ENCODE measurements at regions not wholly inside any gene's neighbourhood (a gene's known extent, or its start where the extent isn't known, plus 50 kb on each side); places are given as distances from the start of the nearest gene placed in this dataset.

DNA sequence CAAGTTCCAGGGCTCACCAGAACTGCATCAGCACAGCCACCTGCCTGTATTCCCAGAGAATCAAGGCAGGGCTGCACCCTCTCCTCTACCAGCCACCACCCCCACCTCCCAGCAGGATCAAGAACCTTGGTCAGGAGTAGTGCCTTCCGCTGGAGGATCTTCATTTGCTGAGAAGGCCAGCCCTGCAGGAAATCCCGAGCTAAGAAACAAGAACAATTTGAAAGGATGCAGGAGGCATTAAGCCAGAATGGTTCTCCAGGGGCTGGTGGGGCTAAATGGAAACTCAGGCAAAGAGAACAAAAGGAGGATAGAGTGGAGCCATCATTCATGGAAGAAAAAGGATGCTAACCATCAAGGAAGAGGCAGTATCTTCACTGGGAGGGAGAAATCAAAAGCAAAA, 147.3 kb upstream of the SLC14A2 start:
- CTCF ChIA-PET, result no interaction called here
- no peak for ATAC-seq
- no peaks in the 10 kb centered on the region for H3K27me3 ChIP-seq (ENCODE audit: control insufficient read depth, insufficient read depth, low read length)
- intact Hi-C loops (cut with micrococcal nuclease; ENCODE audit: unreplicated experiment), result no loop called here
- POLR2A ChIA-PET, result no interaction called here
- H3K9me3 ChIP-seq (ENCODE audit: control insufficient read depth, insufficient read depth, low read depth, low read length), result no peaks in the 10 kb centered on the region
- TF ChIP-seq SIN3A (IDR thresholded peaks at IDR 0.05; ENCODE audit: borderline replicate concordance, insufficient read depth, low read depth, low read length) (no peak), CTCF (IDR thresholded peaks at IDR 0.05) (no peak), TCF7L2 (IDR thresholded peaks at IDR 0.05; ENCODE audit: low read depth, low read length) (no peak), POLR2AphosphoS5 (IDR thresholded peaks at IDR 0.05; ENCODE audit: low read depth, low read length) (no peak)
- TF ChIP-seq, protein P1, sequence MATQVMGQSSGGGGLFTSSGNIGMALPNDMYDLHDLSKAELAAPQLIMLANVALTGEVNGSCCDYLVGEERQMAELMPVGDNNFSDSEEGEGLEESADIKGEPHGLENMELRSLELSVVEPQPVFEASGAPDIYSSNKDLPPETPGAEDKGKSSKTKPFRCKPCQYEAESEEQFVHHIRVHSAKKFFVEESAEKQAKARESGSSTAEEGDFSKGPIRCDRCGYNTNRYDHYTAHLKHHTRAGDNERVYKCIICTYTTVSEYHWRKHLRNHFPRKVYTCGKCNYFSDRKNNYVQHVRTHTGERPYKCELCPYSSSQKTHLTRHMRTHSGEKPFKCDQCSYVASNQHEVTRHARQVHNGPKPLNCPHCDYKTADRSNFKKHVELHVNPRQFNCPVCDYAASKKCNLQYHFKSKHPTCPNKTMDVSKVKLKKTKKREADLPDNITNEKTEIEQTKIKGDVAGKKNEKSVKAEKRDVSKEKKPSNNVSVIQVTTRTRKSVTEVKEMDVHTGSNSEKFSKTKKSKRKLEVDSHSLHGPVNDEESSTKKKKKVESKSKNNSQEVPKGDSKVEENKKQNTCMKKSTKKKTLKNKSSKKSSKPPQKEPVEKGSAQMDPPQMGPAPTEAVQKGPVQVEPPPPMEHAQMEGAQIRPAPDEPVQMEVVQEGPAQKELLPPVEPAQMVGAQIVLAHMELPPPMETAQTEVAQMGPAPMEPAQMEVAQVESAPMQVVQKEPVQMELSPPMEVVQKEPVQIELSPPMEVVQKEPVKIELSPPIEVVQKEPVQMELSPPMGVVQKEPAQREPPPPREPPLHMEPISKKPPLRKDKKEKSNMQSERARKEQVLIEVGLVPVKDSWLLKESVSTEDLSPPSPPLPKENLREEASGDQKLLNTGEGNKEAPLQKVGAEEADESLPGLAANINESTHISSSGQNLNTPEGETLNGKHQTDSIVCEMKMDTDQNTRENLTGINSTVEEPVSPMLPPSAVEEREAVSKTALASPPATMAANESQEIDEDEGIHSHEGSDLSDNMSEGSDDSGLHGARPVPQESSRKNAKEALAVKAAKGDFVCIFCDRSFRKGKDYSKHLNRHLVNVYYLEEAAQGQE (IDR thresholded peaks at IDR 0.05; ENCODE audit: insufficient read depth in 1 of 2, low read depth in 2 of 2, low read length in 1 of 2), result no peak
- DNase-seq (ENCODE audit: low read depth, low spot score), result no peak
- BruUV-seq (replicated peaks), result no TSS peak
- H3K27ac ChIP-seq (ENCODE audit: low read length), result no peak overlapping the region
- H3K4me1 ChIP-seq (ENCODE audit: control insufficient read depth, insufficient read depth, low read length), result no peaks in the 10 kb centered on the region
- in situ Hi-C loops (cut with HindIII; ENCODE audit: low pct_unique_long_range_greater_than_20kb, low sequenced_read_pairs), result no loop called here
- no peak overlapping the region for H3K4me3 ChIP-seq (ENCODE audit: low read depth in 2 of 2, low read length in 2 of 2)
- no peaks in the 10 kb centered on the region for H3K36me3 ChIP-seq (ENCODE audit: control insufficient read depth, insufficient read depth, low read length)

DNA sequence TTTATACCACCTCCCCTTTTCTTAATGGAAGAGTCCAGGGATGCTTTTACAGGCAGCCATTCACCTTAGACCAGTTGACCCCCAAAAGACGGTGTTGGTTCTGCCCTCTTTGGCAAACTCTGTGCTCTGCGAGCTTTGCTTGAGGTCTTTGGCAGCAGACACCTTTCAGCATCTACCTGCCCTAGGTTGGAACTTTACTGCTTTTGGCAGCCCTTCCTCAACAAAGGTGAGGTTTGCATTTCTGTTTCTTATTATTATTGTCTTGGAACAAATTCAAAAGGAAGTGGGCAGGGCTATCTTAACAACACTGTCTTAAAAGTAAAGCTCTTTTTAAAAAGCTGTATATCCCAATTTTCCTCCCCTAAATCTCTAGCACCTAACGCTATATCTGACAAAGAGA, 136.4 kb upstream of the SLC14A2 start:
- intact Hi-C loops (cut with micrococcal nuclease; ENCODE audit: unreplicated experiment), result no loop called here

GRCh38 chr18:45480219-45481015, 134.9 kb upstream of the SLC14A2 start:
- H3K4me1 ChIP-seq (ENCODE audit: control insufficient read depth, insufficient read depth, low read length), result no peaks in the 10 kb centered on the region
- no peak overlapping the region for H3K4me3 ChIP-seq (ENCODE audit: low read depth in 2 of 2, low read length in 2 of 2)
- H3K9me3 ChIP-seq (ENCODE audit: control insufficient read depth, insufficient read depth, low read depth, low read length), result no peaks in the 10 kb centered on the region
- DNase-seq (ENCODE audit: low read depth, low spot score), result no peak
- CTCF ChIA-PET, result no interaction called here
- H3K36me3 ChIP-seq (ENCODE audit: control insufficient read depth, insufficient read depth, low read length), result no peaks in the 10 kb centered on the region
- intact Hi-C loops (cut with micrococcal nuclease; ENCODE audit: unreplicated experiment) (no loop called here), in situ Hi-C loops (cut with HindIII; ENCODE audit: low pct_unique_long_range_greater_than_20kb, low sequenced_read_pairs) (no loop called here)
- POLR2A ChIA-PET, result no interaction called here
- ATAC-seq, result no peak
- no peak overlapping the region for H3K27ac ChIP-seq (ENCODE audit: low read length)
- no TSS peak for BruUV-seq (replicated peaks)
- TF ChIP-seq POLR2AphosphoS5 (IDR thresholded peaks at IDR 0.05; ENCODE audit: low read depth, low read length) (no peak), SIN3A (IDR thresholded peaks at IDR 0.05; ENCODE audit: borderline replicate concordance, insufficient read depth, low read depth, low read length) (no peak), CTCF (IDR thresholded peaks at IDR 0.05) (no peak), TCF7L2 (IDR thresholded peaks at IDR 0.05; ENCODE audit: low read depth, low read length) (no peak)
- TF ChIP-seq, protein P1 (IDR thresholded peaks at IDR 0.05; ENCODE audit: insufficient read depth in 1 of 2, low read depth in 2 of 2, low read length in 1 of 2), result no peak
- H3K27me3 ChIP-seq (ENCODE audit: control insufficient read depth, insufficient read depth, low read length), result no peaks in the 10 kb centered on the region

More for the DNA sequence above, 136.4 kb upstream of the SLC14A2 start:
- no peaks in the 10 kb centered on the region for H3K36me3 ChIP-seq (ENCODE audit: control insufficient read depth, insufficient read depth, low read length)
- no peak for TF ChIP-seq SIN3A (IDR thresholded peaks at IDR 0.05; ENCODE audit: borderline replicate concordance, insufficient read depth, low read depth, low read length)
- DNase-seq (ENCODE audit: low read depth, low spot score), result no peak
- H3K27ac ChIP-seq (ENCODE audit: low read length), result no peak overlapping the region
- BruUV-seq (replicated peaks), result no TSS peak
- ChIA-PET POLR2A (no interaction called here), CTCF (no interaction called here)
- no peaks in the 10 kb centered on the region for H3K27me3 ChIP-seq (ENCODE audit: control insufficient read depth, insufficient read depth, low read length)
- H3K4me1 ChIP-seq (ENCODE audit: control insufficient read depth, insufficient read depth, low read length), result no peaks in the 10 kb centered on the region
- no peak for ATAC-seq
- in situ Hi-C loops (cut with HindIII; ENCODE audit: low pct_unique_long_range_greater_than_20kb, low sequenced_read_pairs), result no loop called here
- H3K9me3 ChIP-seq (ENCODE audit: control insufficient read depth, insufficient read depth, low read depth, low read length), result no peaks in the 10 kb centered on the region
- H3K4me3 ChIP-seq (ENCODE audit: low read depth in 2 of 2, low read length in 2 of 2), result no peak overlapping the region

Measured in Panc1 (cell line).